ENCODE measurements at regions not wholly inside any gene's neighbourhood (a gene's known extent, or its start where the extent isn't known, plus 50 kb on each side); places are given as distances from the start of the nearest gene placed in this dataset.

GRCh38 chr4:3820016-3820805 lies 54.0 kb downstream of the ADRA2C start:
- TF ChIP-seq CTCF (IDR thresholded peaks at IDR 0.05) (no peak), POLR2A (IDR thresholded peaks at IDR 0.05) (no peak)
